Mammary epithelial cell (primary cell): ENCODE measurements at regions not wholly inside any gene's neighbourhood (a gene's known extent, or its start where the extent isn't known, plus 50 kb on each side); places are given as distances from the start of the nearest gene placed in this dataset.

Experiments
- EZH2 ChIP-seq: IDR thresholded peaks from 2 replicates; pipeline ENCODE4 v1.6.1; 2012; ENCODE audit warnings: low read length, inconsistent platforms, borderline replicate concordance
- TF ChIP-seq, protein P1 (sequence below), 2 donors: IDR thresholded peaks in 1 of 2; conservative IDR thresholded peaks in 1 of 2; 2 replicates each; pipeline ENCODE4 v1.5.1; 2011 to 2012; ENCODE audit warnings: inconsistent platforms in 2 of 2, low read length in 2 of 2, mild to moderate bottlenecking in 2 of 2, control low read depth in 1 of 2, low read depth in 1 of 2; ENCODE audit not compliant: insufficient read depth in 1 of 2; ENCODE audit errors: extremely low read depth in 1 of 2

DNA sequence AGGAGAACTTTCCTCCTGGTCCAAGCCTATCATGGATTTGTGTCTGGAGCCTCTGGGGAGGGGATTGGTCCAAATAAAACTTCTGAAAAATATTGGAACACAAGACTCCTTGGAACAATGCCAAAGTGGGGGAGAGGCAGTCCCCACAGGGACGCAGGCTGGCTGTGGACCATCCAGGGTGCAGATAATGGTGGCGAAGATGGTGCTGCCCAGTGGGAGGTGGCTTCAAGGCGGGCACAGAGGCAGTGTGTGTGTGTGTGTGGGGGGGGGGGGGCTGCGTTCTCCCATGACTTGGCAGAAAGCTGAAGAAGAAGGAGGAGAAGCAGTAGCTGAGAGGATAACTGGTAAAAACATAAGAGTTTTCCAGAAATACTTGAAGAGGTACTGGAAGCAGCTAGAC lies 186.4 kb downstream of the MELK start:
- TF ChIP-seq, protein P1, sequence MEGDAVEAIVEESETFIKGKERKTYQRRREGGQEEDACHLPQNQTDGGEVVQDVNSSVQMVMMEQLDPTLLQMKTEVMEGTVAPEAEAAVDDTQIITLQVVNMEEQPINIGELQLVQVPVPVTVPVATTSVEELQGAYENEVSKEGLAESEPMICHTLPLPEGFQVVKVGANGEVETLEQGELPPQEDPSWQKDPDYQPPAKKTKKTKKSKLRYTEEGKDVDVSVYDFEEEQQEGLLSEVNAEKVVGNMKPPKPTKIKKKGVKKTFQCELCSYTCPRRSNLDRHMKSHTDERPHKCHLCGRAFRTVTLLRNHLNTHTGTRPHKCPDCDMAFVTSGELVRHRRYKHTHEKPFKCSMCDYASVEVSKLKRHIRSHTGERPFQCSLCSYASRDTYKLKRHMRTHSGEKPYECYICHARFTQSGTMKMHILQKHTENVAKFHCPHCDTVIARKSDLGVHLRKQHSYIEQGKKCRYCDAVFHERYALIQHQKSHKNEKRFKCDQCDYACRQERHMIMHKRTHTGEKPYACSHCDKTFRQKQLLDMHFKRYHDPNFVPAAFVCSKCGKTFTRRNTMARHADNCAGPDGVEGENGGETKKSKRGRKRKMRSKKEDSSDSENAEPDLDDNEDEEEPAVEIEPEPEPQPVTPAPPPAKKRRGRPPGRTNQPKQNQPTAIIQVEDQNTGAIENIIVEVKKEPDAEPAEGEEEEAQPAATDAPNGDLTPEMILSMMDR (conservative IDR thresholded peaks at IDR 0.05 in 1 of 2, IDR thresholded peaks at IDR 0.05 in 1 of 2; ENCODE audit: extremely low read depth in 1 of 2, insufficient read depth in 1 of 2, low read depth in 1 of 2, low read length in 2 of 2), result no peak
- no peak for TF ChIP-seq EZH2
